ENCODE measurements at regions not wholly inside any gene's neighbourhood (a gene's known extent, or its start where the extent isn't known, plus 50 kb on each side); places are given as distances from the start of the nearest gene placed in this dataset.

DNA sequence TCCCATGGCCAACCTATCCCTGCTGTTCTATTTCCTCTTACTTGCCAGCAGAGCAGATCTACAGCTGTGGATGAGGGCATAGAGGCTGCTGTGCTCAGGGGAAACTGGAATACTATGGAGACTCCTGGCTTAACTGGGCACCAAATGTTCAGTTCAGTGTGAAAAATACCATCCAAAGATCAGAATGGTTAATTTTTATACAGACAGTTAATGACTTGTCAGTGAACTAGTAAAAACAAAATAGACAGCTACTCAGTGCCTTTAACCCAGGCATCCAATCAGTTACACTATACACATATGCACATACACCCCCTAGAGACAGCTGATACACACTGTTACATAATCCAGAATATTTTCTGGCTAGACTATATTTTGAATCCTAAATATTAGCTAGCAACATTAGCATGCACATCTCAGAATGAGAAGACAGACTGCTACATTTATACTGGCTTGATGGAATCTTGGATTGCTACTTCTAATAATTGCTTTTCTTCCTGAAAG is 59.1 kb upstream of the WIPF1 start:
- CTCF ChIA-PET (ENCODE audit: low intra/inter-chr PET ratio) = no interaction called here
- no peak overlapping the region for H3K4me2 ChIP-seq (ENCODE audit: insufficient read depth, low read length)
- no peaks in the 10 kb centered on the region for H3K36me3 ChIP-seq (ENCODE audit: control insufficient read depth, insufficient read depth, low read length)
- no peak overlapping the region for H3K27ac ChIP-seq (ENCODE audit: extremely low read depth, low read depth, low read length)
- no peaks in the 10 kb centered on the region for H4K20me1 ChIP-seq (replicated peaks; ENCODE audit: control insufficient read depth, insufficient read depth, low read length)
- H3K9ac ChIP-seq (ENCODE audit: insufficient read depth in 1 of 2, low read depth in 2 of 2, low read length in 2 of 2) = no peak overlapping the region
- FAIRE-seq (no peak), ATAC-seq (peak; percentile 55; the same call in 1 of the 3 replicates), DNase-seq (ENCODE audit: extremely low read depth in 1 of 4, low spot score in 3 of 4) (no peak)
- POLR2A ChIA-PET = interaction anchor here (1.0 kb wide), 1 partner anchor 16 kb away, joined by 3 read pairs; no protein-coding TSS in a partner anchor
- H3K4me1 ChIP-seq (replicated peaks in 1 of 2; ENCODE audit: control insufficient read depth in 2 of 2, insufficient read depth in 2 of 2, low read length in 2 of 2) = no peaks in the 10 kb centered on the region
- no peaks in the 10 kb centered on the region for H3K9me3 ChIP-seq (replicated peaks; ENCODE audit: control insufficient read depth, insufficient read depth, low read depth, low read length)
- H3K79me2 ChIP-seq (ENCODE audit: control insufficient read depth, insufficient read depth, low read length) = no peaks in the 10 kb centered on the region
- in situ Hi-C loops (cut with MboI) = no loop called here
- peaks cover 0 to 17% of the 10 kb centered on the region in 2 experiments; a peak in 1 of 5 replicates for H3K27me3 ChIP-seq (ENCODE audit: control insufficient read depth in 2 of 2, insufficient read depth in 2 of 2, low read length in 2 of 2)
- no TSS peak for BruUV-seq (replicated peaks)
- H3K4me3 ChIP-seq = no peak overlapping the region
- H2AFZ ChIP-seq (ENCODE audit: low read depth, low read length) = no peak overlapping the region
- H3K9me1 ChIP-seq (ENCODE audit: control insufficient read depth, insufficient read depth, low read length) = no peaks in the 10 kb centered on the region
- TF ChIP-seq, protein P1, sequence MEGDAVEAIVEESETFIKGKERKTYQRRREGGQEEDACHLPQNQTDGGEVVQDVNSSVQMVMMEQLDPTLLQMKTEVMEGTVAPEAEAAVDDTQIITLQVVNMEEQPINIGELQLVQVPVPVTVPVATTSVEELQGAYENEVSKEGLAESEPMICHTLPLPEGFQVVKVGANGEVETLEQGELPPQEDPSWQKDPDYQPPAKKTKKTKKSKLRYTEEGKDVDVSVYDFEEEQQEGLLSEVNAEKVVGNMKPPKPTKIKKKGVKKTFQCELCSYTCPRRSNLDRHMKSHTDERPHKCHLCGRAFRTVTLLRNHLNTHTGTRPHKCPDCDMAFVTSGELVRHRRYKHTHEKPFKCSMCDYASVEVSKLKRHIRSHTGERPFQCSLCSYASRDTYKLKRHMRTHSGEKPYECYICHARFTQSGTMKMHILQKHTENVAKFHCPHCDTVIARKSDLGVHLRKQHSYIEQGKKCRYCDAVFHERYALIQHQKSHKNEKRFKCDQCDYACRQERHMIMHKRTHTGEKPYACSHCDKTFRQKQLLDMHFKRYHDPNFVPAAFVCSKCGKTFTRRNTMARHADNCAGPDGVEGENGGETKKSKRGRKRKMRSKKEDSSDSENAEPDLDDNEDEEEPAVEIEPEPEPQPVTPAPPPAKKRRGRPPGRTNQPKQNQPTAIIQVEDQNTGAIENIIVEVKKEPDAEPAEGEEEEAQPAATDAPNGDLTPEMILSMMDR (IDR thresholded peaks at IDR 0.05 in 2 of 3, conservative IDR thresholded peaks at IDR 0.05 in 1 of 3; ENCODE audit: insufficient read depth in 2 of 3, low read depth in 1 of 3, low read length in 3 of 3) = peak in 1 of 3 experiments; percentile 11; a peak in 1 of 6 replicates
- TF ChIP-seq RAD21 (CRISPR knock-in tag; conservative IDR thresholded peaks at IDR 0.05 in 1 of 2, IDR thresholded peaks at IDR 0.05 in 1 of 2) = peak in 1 of 2 experiments; percentile 43; a peak in 2 of 4 replicates
- no peak for TF ChIP-seq RBM34 (IDR thresholded peaks at IDR 0.05; ENCODE audit: borderline replicate concordance, insufficient read depth, low read length)
- TF ChIP-seq, protein P2, sequence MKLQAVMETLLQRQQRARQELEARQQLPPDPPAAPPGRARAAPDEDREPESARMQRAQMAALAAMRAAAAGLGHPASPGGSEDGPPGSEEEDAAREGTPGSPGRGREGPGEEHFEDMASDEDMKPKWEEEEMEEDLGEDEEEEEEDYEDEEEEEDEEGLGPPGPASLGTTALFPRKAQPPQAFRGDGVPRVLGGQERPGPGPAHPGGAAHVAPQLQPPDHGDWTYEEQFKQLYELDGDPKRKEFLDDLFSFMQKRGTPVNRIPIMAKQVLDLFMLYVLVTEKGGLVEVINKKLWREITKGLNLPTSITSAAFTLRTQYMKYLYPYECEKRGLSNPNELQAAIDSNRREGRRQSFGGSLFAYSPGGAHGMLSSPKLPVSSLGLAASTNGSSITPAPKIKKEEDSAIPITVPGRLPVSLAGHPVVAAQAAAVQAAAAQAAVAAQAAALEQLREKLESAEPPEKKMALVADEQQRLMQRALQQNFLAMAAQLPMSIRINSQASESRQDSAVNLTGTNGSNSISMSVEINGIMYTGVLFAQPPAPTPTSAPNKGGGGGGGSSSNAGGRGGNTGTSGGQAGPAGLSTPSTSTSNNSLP (IDR thresholded peaks at IDR 0.05; ENCODE audit: borderline replicate concordance, low read depth, low read length) = no peak
- intact Hi-C loops (cut with micrococcal nuclease) = no loop called here
